Glutamatergic neuron (in vitro differentiated cells): ENCODE measurements at regions not wholly inside any gene's neighbourhood (a gene's known extent, or its start where the extent isn't known, plus 50 kb on each side); places are given as distances from the start of the nearest gene placed in this dataset.

ENCODE experiments used
- DNase-seq: peaks from one replicate; pipeline ENCODE4 v3.0.0; 2022
- H3K27ac Mint-ChIP-seq: one replicate; pipeline ENCODE4 v1.8.0; 2020; ENCODE audit warnings: mild to moderate bottlenecking, mixed read lengths, inconsistent platforms; ENCODE audit not compliant: unreplicated experiment
- H3K27me3 Mint-ChIP-seq: one replicate; pipeline ENCODE4 v1.8.0; 2020; ENCODE audit warnings: mild to moderate bottlenecking, moderate library complexity, mixed read lengths, inconsistent platforms; ENCODE audit not compliant: unreplicated experiment
- H3K36me3 Mint-ChIP-seq: one replicate; pipeline ENCODE4 v1.8.0; 2020; ENCODE audit warnings: mild to moderate bottlenecking, mixed read lengths, inconsistent platforms; ENCODE audit not compliant: unreplicated experiment
- H3K4me1 Mint-ChIP-seq: one replicate; pipeline ENCODE4 v1.8.0; 2020; ENCODE audit warnings: mild to moderate bottlenecking, low read depth, mixed read lengths, inconsistent platforms; ENCODE audit not compliant: unreplicated experiment
- H3K4me3 Mint-ChIP-seq: one replicate; pipeline ENCODE4 v1.8.0; 2020; ENCODE audit warnings: mild to moderate bottlenecking, mixed read lengths, inconsistent platforms; ENCODE audit not compliant: unreplicated experiment
- H3K9me3 Mint-ChIP-seq: one replicate; pipeline ENCODE4 v1.8.0; 2020; ENCODE audit warnings: mild to moderate bottlenecking, moderate library complexity, mixed read lengths, inconsistent platforms; ENCODE audit not compliant: unreplicated experiment
- TF ChIP-seq, protein P1 (sequence below): fragments of 200-600 bp; sonication (generic); IDR thresholded peaks from one replicate; pipeline ENCODE4 v1.5.0; 2021; ENCODE audit not compliant: partially characterized antibody, unreplicated experiment

- Mint-ChIP-seq H3K4me3 (no peak overlapping the region), H3K36me3 (peaks cover 4% of the 10 kb centered on the region), H3K27ac (no peak overlapping the region), H3K9me3 (no peaks in the 10 kb centered on the region), H3K27me3 (peaks cover 3% of the 10 kb centered on the region), H3K4me1 (no peaks in the 10 kb centered on the region)
- no peak for DNase-seq
- TF ChIP-seq, protein P1, sequence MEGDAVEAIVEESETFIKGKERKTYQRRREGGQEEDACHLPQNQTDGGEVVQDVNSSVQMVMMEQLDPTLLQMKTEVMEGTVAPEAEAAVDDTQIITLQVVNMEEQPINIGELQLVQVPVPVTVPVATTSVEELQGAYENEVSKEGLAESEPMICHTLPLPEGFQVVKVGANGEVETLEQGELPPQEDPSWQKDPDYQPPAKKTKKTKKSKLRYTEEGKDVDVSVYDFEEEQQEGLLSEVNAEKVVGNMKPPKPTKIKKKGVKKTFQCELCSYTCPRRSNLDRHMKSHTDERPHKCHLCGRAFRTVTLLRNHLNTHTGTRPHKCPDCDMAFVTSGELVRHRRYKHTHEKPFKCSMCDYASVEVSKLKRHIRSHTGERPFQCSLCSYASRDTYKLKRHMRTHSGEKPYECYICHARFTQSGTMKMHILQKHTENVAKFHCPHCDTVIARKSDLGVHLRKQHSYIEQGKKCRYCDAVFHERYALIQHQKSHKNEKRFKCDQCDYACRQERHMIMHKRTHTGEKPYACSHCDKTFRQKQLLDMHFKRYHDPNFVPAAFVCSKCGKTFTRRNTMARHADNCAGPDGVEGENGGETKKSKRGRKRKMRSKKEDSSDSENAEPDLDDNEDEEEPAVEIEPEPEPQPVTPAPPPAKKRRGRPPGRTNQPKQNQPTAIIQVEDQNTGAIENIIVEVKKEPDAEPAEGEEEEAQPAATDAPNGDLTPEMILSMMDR, result no peak
Observed at GRCh38 chr7:15886626-15887025, 200.1 kb upstream of the MEOX2 start.

GRCh38 chr7:15885678-15886077 is 199.2 kb upstream of the MEOX2 start:
- H3K27me3 Mint-ChIP-seq, result peaks cover 3% of the 10 kb centered on the region
- H3K36me3 Mint-ChIP-seq, result peaks cover 5% of the 10 kb centered on the region
- H3K4me3 Mint-ChIP-seq, result no peak overlapping the region
- H3K9me3 Mint-ChIP-seq, result no peaks in the 10 kb centered on the region
- DNase-seq, result no peak
- H3K4me1 Mint-ChIP-seq, result no peaks in the 10 kb centered on the region
- TF ChIP-seq, protein P1, result no peak
- H3K27ac Mint-ChIP-seq, result no peak overlapping the region

DNA sequence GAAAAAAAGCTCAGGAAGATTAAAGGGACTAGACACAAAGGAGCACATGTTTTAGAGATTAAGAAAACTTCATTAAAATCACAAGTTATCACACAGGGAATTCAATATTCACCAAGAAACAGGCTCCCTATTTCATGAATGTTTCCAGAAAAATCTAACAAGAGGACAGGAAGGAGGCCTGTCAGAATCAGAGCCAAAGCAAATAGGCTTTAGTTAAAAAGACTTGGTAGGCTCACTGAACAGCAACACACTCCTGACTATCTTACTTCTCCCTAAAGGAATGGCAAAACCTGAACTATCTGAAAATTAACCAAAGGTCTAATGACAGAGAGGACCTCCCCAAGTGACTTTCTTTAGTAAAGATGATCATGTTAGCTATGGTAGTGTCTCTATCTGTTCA is 188.3 kb upstream of the MEOX2 start:
- Mint-ChIP-seq H3K36me3 (no peaks in the 10 kb centered on the region), H3K4me3 (no peak overlapping the region), H3K27me3 (no peaks in the 10 kb centered on the region), H3K9me3 (no peaks in the 10 kb centered on the region), H3K4me1 (no peaks in the 10 kb centered on the region), H3K27ac (no peak overlapping the region)
- DNase-seq, result no peak
- TF ChIP-seq, protein P1, result no peak

GRCh38 chr7:15870347-15870746 is 183.9 kb upstream of the MEOX2 start:
- DNase-seq, result no peak
- H3K27ac Mint-ChIP-seq, result no peak overlapping the region
- H3K4me1 Mint-ChIP-seq, result peaks cover 7% of the 10 kb centered on the region
- no peaks in the 10 kb centered on the region for H3K9me3 Mint-ChIP-seq
- H3K36me3 Mint-ChIP-seq, result peaks cover under 1% of the 10 kb centered on the region
- H3K4me3 Mint-ChIP-seq, result no peak overlapping the region
- TF ChIP-seq, protein P1, result no peak
- H3K27me3 Mint-ChIP-seq, result no peaks in the 10 kb centered on the region

GRCh38 chr7:15867441-15867840 is 181.0 kb upstream of the MEOX2 start:
- H3K27me3 Mint-ChIP-seq, result no peaks in the 10 kb centered on the region
- no peak for DNase-seq
- H3K4me1 Mint-ChIP-seq, result peaks cover 7% of the 10 kb centered on the region
- H3K9me3 Mint-ChIP-seq, result no peaks in the 10 kb centered on the region
- TF ChIP-seq, protein P1, result no peak
- H3K4me3 Mint-ChIP-seq, result no peak overlapping the region
- H3K36me3 Mint-ChIP-seq, result peaks cover 5% of the 10 kb centered on the region
- H3K27ac Mint-ChIP-seq, result no peak overlapping the region
